ENCODE measurements at regions not wholly inside any gene's neighbourhood (a gene's known extent, or its start where the extent isn't known, plus 50 kb on each side); places are given as distances from the start of the nearest gene placed in this dataset.

DNA sequence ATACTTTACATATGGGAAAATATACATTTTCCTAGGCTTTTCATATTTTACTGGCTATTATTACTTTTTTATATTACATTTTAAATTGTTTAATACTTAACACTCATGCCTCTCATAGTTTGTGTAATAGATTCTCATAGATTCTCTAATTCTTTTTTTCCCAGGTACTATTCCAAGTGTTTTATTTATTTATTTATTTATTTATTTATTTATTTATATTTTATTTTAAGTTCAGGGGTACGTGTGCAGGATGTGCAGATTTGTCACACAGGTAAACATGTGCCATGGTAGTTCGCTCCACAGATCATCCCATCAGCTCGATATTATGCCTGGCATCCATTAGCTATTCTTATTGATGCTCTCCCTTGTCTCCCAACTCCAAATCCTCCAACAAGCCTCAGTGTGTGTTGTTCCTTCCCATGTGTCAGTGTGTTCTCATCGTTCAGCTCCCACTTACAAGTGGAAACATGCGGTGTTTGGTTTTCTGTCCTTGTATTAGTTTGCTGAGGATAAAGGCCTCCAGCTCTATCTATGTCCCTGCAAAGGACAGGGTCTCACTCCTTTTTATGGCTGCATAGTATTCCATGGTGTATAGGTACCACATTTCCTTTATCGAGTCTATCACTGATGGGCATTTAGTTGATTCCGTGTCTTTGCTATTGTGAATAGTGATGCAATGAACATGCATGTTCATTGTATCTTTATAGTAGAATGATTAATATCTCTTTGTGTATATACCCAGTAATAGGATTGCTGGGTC, 205.4 kb upstream of the P2RY1 start:
- no peak overlapping the region for H3K4me3 ChIP-seq (ENCODE audit: low read depth, low read length)
- TF ChIP-seq, protein P1, sequence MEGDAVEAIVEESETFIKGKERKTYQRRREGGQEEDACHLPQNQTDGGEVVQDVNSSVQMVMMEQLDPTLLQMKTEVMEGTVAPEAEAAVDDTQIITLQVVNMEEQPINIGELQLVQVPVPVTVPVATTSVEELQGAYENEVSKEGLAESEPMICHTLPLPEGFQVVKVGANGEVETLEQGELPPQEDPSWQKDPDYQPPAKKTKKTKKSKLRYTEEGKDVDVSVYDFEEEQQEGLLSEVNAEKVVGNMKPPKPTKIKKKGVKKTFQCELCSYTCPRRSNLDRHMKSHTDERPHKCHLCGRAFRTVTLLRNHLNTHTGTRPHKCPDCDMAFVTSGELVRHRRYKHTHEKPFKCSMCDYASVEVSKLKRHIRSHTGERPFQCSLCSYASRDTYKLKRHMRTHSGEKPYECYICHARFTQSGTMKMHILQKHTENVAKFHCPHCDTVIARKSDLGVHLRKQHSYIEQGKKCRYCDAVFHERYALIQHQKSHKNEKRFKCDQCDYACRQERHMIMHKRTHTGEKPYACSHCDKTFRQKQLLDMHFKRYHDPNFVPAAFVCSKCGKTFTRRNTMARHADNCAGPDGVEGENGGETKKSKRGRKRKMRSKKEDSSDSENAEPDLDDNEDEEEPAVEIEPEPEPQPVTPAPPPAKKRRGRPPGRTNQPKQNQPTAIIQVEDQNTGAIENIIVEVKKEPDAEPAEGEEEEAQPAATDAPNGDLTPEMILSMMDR (IDR thresholded peaks at IDR 0.05; ENCODE audit: low read depth, low read length, missing control alignments), result no peak
- no peak for DNase-seq (ENCODE audit: low read depth)
- in situ Hi-C loops (cut with HindIII; ENCODE audit: low sequenced_read_pairs), result no loop called here

DNA sequence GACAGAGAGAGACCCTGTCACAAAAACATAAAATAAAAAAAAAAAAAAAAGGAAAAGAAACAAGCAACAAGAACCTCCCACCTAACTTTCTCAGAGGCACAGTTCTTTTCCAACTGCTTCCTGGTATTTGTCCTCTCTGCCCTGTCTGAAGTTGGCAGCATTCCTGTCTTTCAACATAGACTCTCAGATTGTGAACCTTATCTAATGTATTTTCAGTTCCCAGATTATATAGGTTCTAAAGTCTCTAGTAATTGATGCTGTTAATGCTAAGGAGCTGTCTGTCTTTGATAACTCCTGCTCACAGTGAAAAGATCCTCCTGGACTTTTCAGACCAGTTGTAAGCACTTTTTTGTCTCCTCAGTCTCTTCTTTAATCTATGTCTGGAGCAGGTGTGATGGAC, 199.5 kb upstream of the P2RY1 start:
- TF ChIP-seq, protein P1 (IDR thresholded peaks at IDR 0.05; ENCODE audit: low read depth, low read length, missing control alignments), result no peak
- in situ Hi-C loops (cut with HindIII; ENCODE audit: low sequenced_read_pairs), result no loop called here
- no peak for DNase-seq (ENCODE audit: low read depth)

DNA sequence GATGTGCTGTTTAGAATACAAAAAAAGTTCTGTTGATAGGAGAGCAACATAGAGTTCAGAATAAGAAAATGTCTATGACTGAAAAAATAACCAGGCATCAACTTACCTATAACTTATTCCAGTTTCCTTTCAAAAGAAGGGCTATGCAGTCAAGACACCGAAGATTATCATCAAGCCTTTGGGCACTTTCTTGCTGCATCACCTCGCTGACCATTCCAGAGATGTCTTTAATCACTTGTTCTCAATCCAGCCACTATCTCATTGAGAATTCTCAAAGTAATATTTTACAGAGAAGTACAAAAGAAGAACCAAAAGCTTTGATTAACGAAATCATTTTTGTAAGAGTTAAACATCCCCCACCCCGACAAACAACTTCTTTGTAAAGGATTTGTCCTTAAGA, 198.3 kb upstream of the P2RY1 start:
- no peak overlapping the region for H3K4me3 ChIP-seq (ENCODE audit: low read depth, low read length)
- in situ Hi-C loops (cut with HindIII; ENCODE audit: low sequenced_read_pairs), result no loop called here
- no peak for DNase-seq (ENCODE audit: low read depth)
- TF ChIP-seq, protein P1 (IDR thresholded peaks at IDR 0.05; ENCODE audit: low read depth, low read length, missing control alignments), result no peak

More for the DNA sequence above, 199.5 kb upstream of the P2RY1 start:
- no peak overlapping the region for H3K4me3 ChIP-seq (ENCODE audit: low read depth, low read length)

DNA sequence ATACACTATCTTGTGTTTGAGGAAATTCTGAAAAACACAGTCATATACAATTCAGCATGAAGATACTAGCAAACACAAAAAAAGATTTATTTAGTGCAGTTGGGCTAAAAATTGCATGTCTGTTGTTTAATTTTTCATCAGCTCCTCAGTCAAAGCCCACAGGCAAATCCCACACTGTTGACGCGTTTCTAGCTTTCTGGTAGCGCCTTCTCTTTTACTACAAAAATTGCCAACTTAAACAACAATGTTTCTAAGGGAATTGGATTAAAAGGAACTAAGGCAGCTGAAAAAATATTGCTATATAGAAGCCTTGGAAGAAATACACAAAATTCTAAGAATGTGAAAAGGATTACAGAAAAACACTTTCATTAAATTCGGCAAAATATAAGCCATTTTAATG, 196.7 kb upstream of the P2RY1 start:
- DNase-seq (ENCODE audit: low read depth), result no peak
- no peak overlapping the region for H3K4me3 ChIP-seq (ENCODE audit: low read depth, low read length)
- in situ Hi-C loops (cut with HindIII; ENCODE audit: low sequenced_read_pairs), result no loop called here
- TF ChIP-seq, protein P1 (IDR thresholded peaks at IDR 0.05; ENCODE audit: low read depth, low read length, missing control alignments), result no peak

DNA sequence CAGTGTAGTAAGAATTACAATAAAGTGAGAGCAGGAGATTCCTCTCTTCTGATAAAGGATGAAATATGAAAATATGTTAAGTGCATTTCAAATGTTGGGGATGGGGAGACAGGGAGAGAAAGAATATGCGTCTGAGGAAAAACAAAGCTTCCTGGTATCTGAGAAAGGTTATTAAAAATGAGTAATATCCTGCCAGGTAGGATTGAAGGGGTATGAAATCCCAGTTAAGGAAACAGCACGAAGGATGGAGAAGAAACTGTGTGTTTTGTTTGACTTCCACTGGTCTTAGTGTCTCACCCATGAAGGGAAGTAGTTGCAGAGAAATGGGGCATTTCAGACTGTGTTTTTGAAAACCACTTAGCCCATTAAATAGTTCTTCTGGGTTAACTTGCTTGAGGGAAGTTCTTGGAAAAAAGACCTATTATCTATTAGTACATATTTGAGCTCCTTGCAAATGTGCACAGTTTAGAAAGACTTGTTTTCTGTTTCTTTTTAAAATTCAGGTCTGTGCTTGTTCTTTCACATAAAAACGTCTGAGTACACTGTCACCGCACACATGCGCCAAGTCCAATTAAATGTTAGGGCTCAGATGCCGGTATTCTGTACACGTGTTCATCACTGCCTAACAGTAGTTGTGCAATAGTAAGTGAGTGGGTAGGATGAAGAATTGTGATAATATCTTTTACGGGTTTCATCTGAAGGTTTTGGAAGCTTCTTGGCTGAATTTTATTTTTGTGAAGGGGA, 196.1 kb upstream of the P2RY1 start:
- no peak overlapping the region for H3K4me3 ChIP-seq (ENCODE audit: low read depth, low read length)
- DNase-seq (ENCODE audit: low read depth), result no peak
- TF ChIP-seq, protein P1 (IDR thresholded peaks at IDR 0.05; ENCODE audit: low read depth, low read length, missing control alignments), result no peak
- in situ Hi-C loops (cut with HindIII; ENCODE audit: low sequenced_read_pairs), result no loop called here

DNA sequence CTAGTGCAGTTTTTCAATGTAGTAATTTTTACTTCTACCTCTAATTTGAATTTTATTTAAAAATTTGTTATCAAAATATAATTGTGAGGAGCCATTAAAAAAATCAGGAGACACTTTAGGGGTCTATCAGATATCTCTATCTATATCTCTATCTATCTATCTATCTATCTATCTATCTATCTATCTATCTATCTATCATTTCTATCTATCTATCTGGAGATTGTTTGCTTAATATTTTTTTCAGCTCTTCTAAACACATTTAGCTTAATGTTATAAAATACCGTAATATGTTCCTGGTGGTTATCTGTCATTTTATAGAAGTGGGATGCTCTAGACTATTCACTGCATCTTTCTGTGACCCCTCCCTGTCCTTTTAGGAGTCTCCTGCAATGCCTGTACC, 193.7 kb upstream of the P2RY1 start:
- DNase-seq (ENCODE audit: low read depth), result no peak
- TF ChIP-seq, protein P1 (IDR thresholded peaks at IDR 0.05; ENCODE audit: low read depth, low read length, missing control alignments), result no peak
- H3K4me3 ChIP-seq (ENCODE audit: low read depth, low read length), result no peak overlapping the region
- in situ Hi-C loops (cut with HindIII; ENCODE audit: low sequenced_read_pairs), result no loop called here
